ENCODE measurements at regions not wholly inside any gene's neighbourhood (a gene's known extent, or its start where the extent isn't known, plus 50 kb on each side); places are given as distances from the start of the nearest gene placed in this dataset.

- Mint-ChIP-seq H3K27me3 (peaks cover 16 to 75% of the 10 kb centered on the region in 2 donors), H3K4me3 (no peak overlapping the region), H3K9me3 (no peaks in the 10 kb centered on the region), H3K27ac (no peak overlapping the region), H3K36me3 (ENCODE audit: insufficient read depth) (peaks cover 4% of the 10 kb centered on the region), H3K4me1 (ENCODE audit: low read depth in 2 of 2) (no peaks in the 10 kb centered on the region)
- ATAC-seq (replicated peaks) (no peak), DNase-seq (no peak)
Observed at GRCh38 chr10:43006490-43006889, 70.4 kb upstream of the RET start.

- Mint-ChIP-seq H3K9me3 (no peaks in the 10 kb centered on the region), H3K36me3 (ENCODE audit: insufficient read depth) (peaks cover 4% of the 10 kb centered on the region), H3K27me3 (peaks cover 16 to 29% of the 10 kb centered on the region in 2 donors), H3K4me1 (ENCODE audit: low read depth in 2 of 2) (no peaks in the 10 kb centered on the region), H3K27ac (no peak overlapping the region), H3K4me3 (no peak overlapping the region)
- DNase-seq (no peak), ATAC-seq (replicated peaks) (no peak)
Observed at GRCh38 chr10:43012578-43012977, 64.3 kb upstream of the RET start.

GRCh38 chr10:43013065-43013464, 63.8 kb upstream of the RET start:
- no peaks in the 10 kb centered on the region for H3K4me1 Mint-ChIP-seq (ENCODE audit: low read depth in 2 of 2)
- no peaks in the 10 kb centered on the region for H3K9me3 Mint-ChIP-seq
- ATAC-seq (replicated peaks): no peak
- DNase-seq: no peak
- H3K27ac Mint-ChIP-seq: no peak overlapping the region
- H3K36me3 Mint-ChIP-seq (ENCODE audit: insufficient read depth): peaks cover 4% of the 10 kb centered on the region
- H3K4me3 Mint-ChIP-seq: no peak overlapping the region
- peaks cover 16 to 31% of the 10 kb centered on the region in 2 donors for H3K27me3 Mint-ChIP-seq

GRCh38 chr10:43024524-43024923, 52.3 kb upstream of the RET start:
- Mint-ChIP-seq H3K4me3 (no peak overlapping the region), H3K27ac (no peak overlapping the region), H3K36me3 (ENCODE audit: insufficient read depth) (no peaks in the 10 kb centered on the region), H3K27me3 (peaks cover 29 to 55% of the 10 kb centered on the region in 2 donors), H3K4me1 (ENCODE audit: low read depth in 2 of 2) (no peaks in the 10 kb centered on the region), H3K9me3 (no peaks in the 10 kb centered on the region)
- ATAC-seq (replicated peaks): no peak
- no peak for DNase-seq

GRCh38 chr10:43024942-43025700, 51.7 kb upstream of the RET start:
- ATAC-seq (replicated peaks): no peak
- Mint-ChIP-seq H3K27me3 (peaks cover 29 to 60% of the 10 kb centered on the region in 2 donors), H3K27ac (no peak overlapping the region), H3K4me1 (ENCODE audit: low read depth in 2 of 2) (no peaks in the 10 kb centered on the region), H3K36me3 (ENCODE audit: insufficient read depth) (no peaks in the 10 kb centered on the region), H3K4me3 (no peak overlapping the region), H3K9me3 (no peaks in the 10 kb centered on the region)
- no peak for DNase-seq

GRCh38 chr10:43026039-43026973, 50.6 kb upstream of the RET start:
- no peaks in the 10 kb centered on the region for H3K9me3 Mint-ChIP-seq
- H3K27me3 Mint-ChIP-seq: peaks cover 18 to 48% of the 10 kb centered on the region in 2 donors
- no peaks in the 10 kb centered on the region for H3K4me1 Mint-ChIP-seq (ENCODE audit: low read depth in 2 of 2)
- no peak overlapping the region for H3K4me3 Mint-ChIP-seq
- no peaks in the 10 kb centered on the region for H3K36me3 Mint-ChIP-seq (ENCODE audit: insufficient read depth)
- H3K27ac Mint-ChIP-seq: no peak overlapping the region
- DNase-seq (no peak), ATAC-seq (replicated peaks) (no peak)

Measured in effector memory CD8-positive, alpha-beta T cell (primary cell).